ENCODE measurements at regions not wholly inside any gene's neighbourhood (a gene's known extent, or its start where the extent isn't known, plus 50 kb on each side); places are given as distances from the start of the nearest gene placed in this dataset.
"Not testable (repeated sequence)": the region's sequence is repeated elsewhere in the genome, so short reads cannot be mapped to it uniquely, and the experiment has no call there.

GRCh38 chr4:127491571-127491970, 141.2 kb upstream of the INTU start:
- H3K36me3 ChIP-seq, result no peaks in the 10 kb centered on the region
- H3K4me1 ChIP-seq, result no peaks in the 10 kb centered on the region
- no peaks in the 10 kb centered on the region for H3K27me3 ChIP-seq
- TF ChIP-seq CTCF (IDR thresholded peaks at IDR 0.05), result no peak
- H3K27ac ChIP-seq, result no peak overlapping the region
- no peak overlapping the region for H3K4me3 ChIP-seq
- intact Hi-C loops (cut with DNase I; ENCODE audit: low total_unique reads), result no loop called here
- no peak for DNase-seq
- H3K9me3 ChIP-seq, result no peaks in the 10 kb centered on the region

GRCh38 chr4:127496875-127497274, 135.9 kb upstream of the INTU start:
- not testable (repeated sequence) for H3K36me3 ChIP-seq

GRCh38 chr4:127498366-127498765, 134.4 kb upstream of the INTU start:
- Histone ChIP-seq H3K4me3 (no peak overlapping the region), H3K27me3 (no peaks in the 10 kb centered on the region), H3K27ac (no peak overlapping the region), H3K4me1 (no peaks in the 10 kb centered on the region), H3K36me3 (no peaks in the 10 kb centered on the region), H3K9me3 (no peaks in the 10 kb centered on the region)
- intact Hi-C loops (cut with DNase I; ENCODE audit: low total_unique reads), result no loop called here
- DNase-seq, result no peak
- TF ChIP-seq CTCF (IDR thresholded peaks at IDR 0.05), result no peak

More at GRCh38 chr4:127496875-127497274, 135.9 kb upstream of the INTU start:
- H3K27ac ChIP-seq; H3K4me3 ChIP-seq; H3K4me1 ChIP-seq; DNase-seq; H3K9me3 ChIP-seq; H3K27me3 ChIP-seq; intact Hi-C loops (cut with DNase I; ENCODE audit: low total_unique reads): not testable (repeated sequence)

GRCh38 chr4:127500242-127500641, 132.5 kb upstream of the INTU start:
- no peak for DNase-seq
- no peak for TF ChIP-seq CTCF (IDR thresholded peaks at IDR 0.05)
- Histone ChIP-seq H3K27me3 (no peaks in the 10 kb centered on the region), H3K4me1 (peaks cover 0 to 5% (median 2%) of the 10 kb centered on the region in 4 donors), H3K27ac (no peak overlapping the region), H3K36me3 (no peaks in the 10 kb centered on the region), H3K4me3 (no peak overlapping the region), H3K9me3 (no peaks in the 10 kb centered on the region)
- intact Hi-C loops (cut with DNase I; ENCODE audit: low total_unique reads), result no loop called here

- H3K4me3 ChIP-seq, result no peak overlapping the region
- no peak overlapping the region for H3K27ac ChIP-seq
- no peak for TF ChIP-seq CTCF (IDR thresholded peaks at IDR 0.05)
- no peaks in the 10 kb centered on the region for H3K36me3 ChIP-seq
- peaks cover 0 to 5% (median 2%) of the 10 kb centered on the region in 4 donors for H3K4me1 ChIP-seq
- no peaks in the 10 kb centered on the region for H3K9me3 ChIP-seq
- no peaks in the 10 kb centered on the region for H3K27me3 ChIP-seq
- intact Hi-C loops (cut with DNase I; ENCODE audit: low total_unique reads), result no loop called here
- no peak for DNase-seq
Observed at GRCh38 chr4:127501103-127501502, 131.7 kb upstream of the INTU start.

GRCh38 chr4:127503111-127503510, 129.6 kb upstream of the INTU start:
- no peak overlapping the region for H3K27ac ChIP-seq
- H3K4me1 ChIP-seq, result peaks cover 0 to 5% (median 2%) of the 10 kb centered on the region in 4 donors
- H3K36me3 ChIP-seq, result no peaks in the 10 kb centered on the region
- DNase-seq, result no peak
- H3K9me3 ChIP-seq, result no peaks in the 10 kb centered on the region
- intact Hi-C loops (cut with DNase I; ENCODE audit: low total_unique reads), result no loop called here
- no peak for TF ChIP-seq CTCF (IDR thresholded peaks at IDR 0.05)
- H3K27me3 ChIP-seq, result no peaks in the 10 kb centered on the region
- H3K4me3 ChIP-seq, result no peak overlapping the region
